ENCODE measurements at regions not wholly inside any gene's neighbourhood (a gene's known extent, or its start where the extent isn't known, plus 50 kb on each side); places are given as distances from the start of the nearest gene placed in this dataset.

GRCh38 chr11:35087648-35088047 is 51.3 kb upstream of the CD44 start:
- ATAC-seq (ENCODE audit: insufficient read depth, low FRiP score) (no peak), DNase-seq (peak; percentile 87 to 97 (median 96))
- Histone ChIP-seq H3K4me3 (no peak overlapping the region), H3K9me3 (ENCODE audit: control insufficient read depth in 4 of 4, insufficient read depth in 3 of 4, low read length in 3 of 4) (no peaks in the 10 kb centered on the region), H3K4me1 (ENCODE audit: control insufficient read depth in 5 of 5, insufficient read depth in 5 of 5, low read length in 5 of 5) (peaks cover 0 to 33% (median 13%) of the 10 kb centered on the region in 5 donors), H3K9ac (ENCODE audit: insufficient read depth in 1 of 2, low read length in 2 of 2) (no peak overlapping the region), H3K27me3 (ENCODE audit: control insufficient read depth in 3 of 3, insufficient read depth in 3 of 3, low read length in 2 of 3) (no peaks in the 10 kb centered on the region), H3K27ac (ENCODE audit: low read depth in 1 of 2, low read length in 1 of 2) (peak overlapping the region in 1 of 2 donors; percentile 45), H3K36me3 (ENCODE audit: control insufficient read depth in 4 of 4, insufficient read depth in 4 of 4, low read length in 4 of 4) (no peaks in the 10 kb centered on the region)
- TF ChIP-seq CTCF (IDR thresholded peaks at IDR 0.05; ENCODE audit: control extremely low read depth, extremely low read depth), result no peak
- WGBS, 2 donors, result 17 to 31% methylated on average over 1 of the region's 1 CpG

GRCh38 chr11:35088226-35088625 is 50.7 kb upstream of the CD44 start:
- H3K4me3 ChIP-seq, result no peak overlapping the region
- 81 to 82% methylated on average over 2 of the region's 2 CpGs for WGBS, 2 donors
- DNase-seq, result peak in 1 of 3 donors; percentile 43

GRCh38 chr11:35088676-35089075 is 50.3 kb upstream of the CD44 start:
- no peaks in the 10 kb centered on the region for H3K9me3 ChIP-seq (ENCODE audit: control insufficient read depth in 4 of 4, insufficient read depth in 3 of 4, low read length in 3 of 4)
- H3K4me1 ChIP-seq (ENCODE audit: control insufficient read depth in 5 of 5, insufficient read depth in 5 of 5, low read length in 5 of 5), result peaks cover 0 to 28% (median 6%) of the 10 kb centered on the region in 5 donors
- ATAC-seq (ENCODE audit: insufficient read depth, low FRiP score) (no peak), DNase-seq (no peak)
- no peaks in the 10 kb centered on the region for H3K36me3 ChIP-seq (ENCODE audit: control insufficient read depth in 4 of 4, insufficient read depth in 4 of 4, low read length in 4 of 4)
- H3K9ac ChIP-seq (ENCODE audit: insufficient read depth in 1 of 2, low read length in 2 of 2), result no peak overlapping the region
- H3K27ac ChIP-seq (ENCODE audit: low read depth in 1 of 2, low read length in 1 of 2), result no peak overlapping the region
- no peak for TF ChIP-seq CTCF (IDR thresholded peaks at IDR 0.05; ENCODE audit: control extremely low read depth, extremely low read depth)
- no peaks in the 10 kb centered on the region for H3K27me3 ChIP-seq (ENCODE audit: control insufficient read depth in 3 of 3, insufficient read depth in 3 of 3, low read length in 2 of 3)
- WGBS, 2 donors, result 82 to 94% methylated on average over 4 of the region's 4 CpGs
- no peak overlapping the region for H3K4me3 ChIP-seq

More at GRCh38 chr11:35088226-35088625, 50.7 kb upstream of the CD44 start:
- no peak for ATAC-seq (ENCODE audit: insufficient read depth, low FRiP score)
- H3K27ac ChIP-seq (ENCODE audit: low read depth in 1 of 2, low read length in 1 of 2), result peak overlapping the region in 1 of 2 donors; percentile 77
- H3K36me3 ChIP-seq (ENCODE audit: control insufficient read depth in 4 of 4, insufficient read depth in 4 of 4, low read length in 4 of 4), result no peaks in the 10 kb centered on the region
- H3K9ac ChIP-seq (ENCODE audit: insufficient read depth in 1 of 2, low read length in 2 of 2), result no peak overlapping the region
- TF ChIP-seq CTCF (IDR thresholded peaks at IDR 0.05; ENCODE audit: control extremely low read depth, extremely low read depth), result no peak
- no peaks in the 10 kb centered on the region for H3K9me3 ChIP-seq (ENCODE audit: control insufficient read depth in 4 of 4, insufficient read depth in 3 of 4, low read length in 3 of 4)
- H3K4me1 ChIP-seq (ENCODE audit: control insufficient read depth in 5 of 5, insufficient read depth in 5 of 5, low read length in 5 of 5), result peaks cover 0 to 32% (median 10%) of the 10 kb centered on the region in 5 donors
- no peaks in the 10 kb centered on the region for H3K27me3 ChIP-seq (ENCODE audit: control insufficient read depth in 3 of 3, insufficient read depth in 3 of 3, low read length in 2 of 3)

Data from lung (tissue), 11 donors.